Activated naive CD8-positive, alpha-beta T cell treated with anti-CD3 and anti-CD28 coated beads, Interleukin-2, amount 10 ng/mL, durations not matched to agents 7 days and 5 days (primary cell): ENCODE measurements at regions not wholly inside any gene's neighbourhood (a gene's known extent, or its start where the extent isn't known, plus 50 kb on each side); places are given as distances from the start of the nearest gene placed in this dataset.
A peak's percentile ranks its signal among the peaks of the same experiment; 100 is the strongest.
"Not testable (repeated sequence)": the region's sequence is repeated elsewhere in the genome, so short reads cannot be mapped to it uniquely, and the experiment has no call there.

Experiments
- ATAC-seq: fragments of 150-1000 bp; cut with Tn5 transposase; one replicate; pipeline ENCODE4 v1.10.0; 2021; ENCODE audit warnings: low read depth, moderate library complexity
- POLR2A ChIA-PET: fragments of 350-600 bp; sonication (Branson Sonifier 250); formaldehyde crosslinking; loops from one replicate; lab custom pipeline; 2021; ENCODE audit warnings: antibody characterized with exemption; lab: Charles Lee
- DNase-seq: peaks from one replicate; pipeline ENCODE4 v3.0.0; 2021
- H3K27ac Mint-ChIP-seq: one replicate; pipeline ENCODE4 v1.8.0; 2022; ENCODE audit warnings: mild to moderate bottlenecking, mixed read lengths
- H3K27me3 Mint-ChIP-seq: one replicate; pipeline ENCODE4 v1.8.0; 2022; ENCODE audit warnings: mild to moderate bottlenecking, moderate library complexity, mixed read lengths
- H3K36me3 Mint-ChIP-seq: one replicate; pipeline ENCODE4 v1.8.0; 2021; ENCODE audit warnings: mild to moderate bottlenecking, mixed read lengths
- H3K4me1 Mint-ChIP-seq: one replicate; pipeline ENCODE4 v1.8.0; 2021; ENCODE audit warnings: mixed read lengths
- H3K4me3 Mint-ChIP-seq: one replicate; pipeline ENCODE4 v1.8.0; 2022; ENCODE audit warnings: mild to moderate bottlenecking, moderate library complexity, mixed read lengths
- H3K9me3 Mint-ChIP-seq: one replicate; pipeline ENCODE4 v1.8.0; 2021; ENCODE audit warnings: mixed read lengths

- H3K4me1 Mint-ChIP-seq, ATAC-seq, H3K36me3 Mint-ChIP-seq, DNase-seq, H3K27ac Mint-ChIP-seq, POLR2A ChIA-PET, H3K4me3 Mint-ChIP-seq, H3K27me3 Mint-ChIP-seq, H3K9me3 Mint-ChIP-seq: not testable (repeated sequence)
Measured at GRCh38 chr3:75527657-75528056, 136.5 kb upstream of the FRG2C start.

- H3K4me1 Mint-ChIP-seq, H3K4me3 Mint-ChIP-seq, POLR2A ChIA-PET, DNase-seq, H3K36me3 Mint-ChIP-seq, H3K27ac Mint-ChIP-seq, H3K27me3 Mint-ChIP-seq, H3K9me3 Mint-ChIP-seq, ATAC-seq: not testable (repeated sequence)
Measured at GRCh38 chr3:75552095-75552494, 112.0 kb upstream of the FRG2C start.

- DNase-seq, POLR2A ChIA-PET, H3K4me3 Mint-ChIP-seq, H3K27ac Mint-ChIP-seq, H3K9me3 Mint-ChIP-seq, H3K4me1 Mint-ChIP-seq, H3K36me3 Mint-ChIP-seq, H3K27me3 Mint-ChIP-seq, ATAC-seq: not testable (repeated sequence)
Measured at GRCh38 chr3:75564427-75564826, 99.7 kb upstream of the FRG2C start.

GRCh38 chr3:75572303-75572702 is 91.8 kb upstream of the FRG2C start:
- H3K4me1 Mint-ChIP-seq, ATAC-seq, POLR2A ChIA-PET, H3K9me3 Mint-ChIP-seq, H3K4me3 Mint-ChIP-seq, H3K36me3 Mint-ChIP-seq, H3K27ac Mint-ChIP-seq, DNase-seq, H3K27me3 Mint-ChIP-seq: not testable (repeated sequence)

GRCh38 chr3:75579091-75579490 is 85.0 kb upstream of the FRG2C start:
- ATAC-seq, H3K36me3 Mint-ChIP-seq, DNase-seq, H3K4me1 Mint-ChIP-seq, H3K9me3 Mint-ChIP-seq, POLR2A ChIA-PET, H3K27ac Mint-ChIP-seq: not testable (repeated sequence)
- peak overlapping the region; percentile 65 for H3K4me3 Mint-ChIP-seq
- H3K27me3 Mint-ChIP-seq = peaks cover 22% of the 10 kb centered on the region

GRCh38 chr3:75579536-75579935 is 84.6 kb upstream of the FRG2C start:
- H3K9me3 Mint-ChIP-seq = not testable (repeated sequence)

GRCh38 chr3:75579981-75580782 is 83.9 kb upstream of the FRG2C start:
- H3K4me1 Mint-ChIP-seq, POLR2A ChIA-PET, H3K27ac Mint-ChIP-seq, H3K36me3 Mint-ChIP-seq, H3K9me3 Mint-ChIP-seq: not testable (repeated sequence)
- peak overlapping the region; percentile 51 for H3K4me3 Mint-ChIP-seq
- H3K27me3 Mint-ChIP-seq = peaks cover 19% of the 10 kb centered on the region
- ATAC-seq (peak; percentile 67), DNase-seq (peak; percentile 79)

More at GRCh38 chr3:75579536-75579935, 84.6 kb upstream of the FRG2C start:
- ATAC-seq, H3K4me1 Mint-ChIP-seq, POLR2A ChIA-PET, H3K27ac Mint-ChIP-seq, H3K36me3 Mint-ChIP-seq, DNase-seq: not testable (repeated sequence)
- Mint-ChIP-seq H3K4me3 (peak overlapping the region; percentile 65), H3K27me3 (peaks cover 21% of the 10 kb centered on the region)

- peaks cover 19% of the 10 kb centered on the region for H3K27me3 Mint-ChIP-seq
- H3K4me3 Mint-ChIP-seq, H3K4me1 Mint-ChIP-seq, DNase-seq, H3K27ac Mint-ChIP-seq, H3K9me3 Mint-ChIP-seq, H3K36me3 Mint-ChIP-seq, ATAC-seq, POLR2A ChIA-PET: not testable (repeated sequence)
Measured at GRCh38 chr3:75582536-75582935, 81.6 kb upstream of the FRG2C start.

- POLR2A ChIA-PET, H3K27ac Mint-ChIP-seq, DNase-seq, H3K36me3 Mint-ChIP-seq, H3K9me3 Mint-ChIP-seq, H3K4me3 Mint-ChIP-seq, H3K4me1 Mint-ChIP-seq, ATAC-seq: not testable (repeated sequence)
- peaks cover 18% of the 10 kb centered on the region for H3K27me3 Mint-ChIP-seq
Measured at GRCh38 chr3:75583116-75583515, 81.0 kb upstream of the FRG2C start.

GRCh38 chr3:75587695-75588094 is 76.4 kb upstream of the FRG2C start:
- POLR2A ChIA-PET, H3K27ac Mint-ChIP-seq, ATAC-seq, H3K9me3 Mint-ChIP-seq, H3K36me3 Mint-ChIP-seq, H3K4me1 Mint-ChIP-seq, H3K27me3 Mint-ChIP-seq, DNase-seq, H3K4me3 Mint-ChIP-seq: not testable (repeated sequence)

GRCh38 chr3:75590382-75590781 is 73.7 kb upstream of the FRG2C start:
- POLR2A ChIA-PET, H3K27ac Mint-ChIP-seq, DNase-seq, H3K4me1 Mint-ChIP-seq, H3K27me3 Mint-ChIP-seq, H3K36me3 Mint-ChIP-seq, ATAC-seq, H3K4me3 Mint-ChIP-seq, H3K9me3 Mint-ChIP-seq: not testable (repeated sequence)

- POLR2A ChIA-PET, H3K36me3 Mint-ChIP-seq, H3K4me1 Mint-ChIP-seq: not testable (repeated sequence)
Measured at GRCh38 chr3:75604286-75604934, 59.7 kb upstream of the FRG2C start.

GRCh38 chr3:75607996-75608395 is 56.1 kb upstream of the FRG2C start:
- H3K36me3 Mint-ChIP-seq, H3K9me3 Mint-ChIP-seq, H3K4me1 Mint-ChIP-seq, H3K4me3 Mint-ChIP-seq, POLR2A ChIA-PET, DNase-seq, H3K27ac Mint-ChIP-seq, ATAC-seq, H3K27me3 Mint-ChIP-seq: not testable (repeated sequence)

More at GRCh38 chr3:75604286-75604934, 59.7 kb upstream of the FRG2C start:
- H3K27me3 Mint-ChIP-seq, H3K27ac Mint-ChIP-seq, ATAC-seq, H3K9me3 Mint-ChIP-seq, DNase-seq, H3K4me3 Mint-ChIP-seq: not testable (repeated sequence)

- H3K4me1 Mint-ChIP-seq, H3K9me3 Mint-ChIP-seq, H3K4me3 Mint-ChIP-seq, ATAC-seq, DNase-seq, H3K27me3 Mint-ChIP-seq, H3K36me3 Mint-ChIP-seq, H3K27ac Mint-ChIP-seq, POLR2A ChIA-PET: not testable (repeated sequence)
Measured at GRCh38 chr3:75609598-75609997, 54.5 kb upstream of the FRG2C start.
